ENCODE measurements at regions not wholly inside any gene's neighbourhood (a gene's known extent, or its start where the extent isn't known, plus 50 kb on each side); places are given as distances from the start of the nearest gene placed in this dataset.

GRCh38 chr7:427506-428103 lies 92.0 kb downstream of the PDGFA start:
- Mint-ChIP-seq H3K36me3 (ENCODE audit: low read depth) (peaks cover 2% of the 10 kb centered on the region), H3K4me3 (ENCODE audit: unreplicated experiment) (no peak overlapping the region), H3K27ac (ENCODE audit: unreplicated experiment) (no peak overlapping the region), H3K4me1 (ENCODE audit: low read depth) (peaks cover 11% of the 10 kb centered on the region), H3K27me3 (ENCODE audit: low read depth) (no peaks in the 10 kb centered on the region), H3K9me3 (ENCODE audit: low read depth) (no peaks in the 10 kb centered on the region)
- TF ChIP-seq, protein P1, sequence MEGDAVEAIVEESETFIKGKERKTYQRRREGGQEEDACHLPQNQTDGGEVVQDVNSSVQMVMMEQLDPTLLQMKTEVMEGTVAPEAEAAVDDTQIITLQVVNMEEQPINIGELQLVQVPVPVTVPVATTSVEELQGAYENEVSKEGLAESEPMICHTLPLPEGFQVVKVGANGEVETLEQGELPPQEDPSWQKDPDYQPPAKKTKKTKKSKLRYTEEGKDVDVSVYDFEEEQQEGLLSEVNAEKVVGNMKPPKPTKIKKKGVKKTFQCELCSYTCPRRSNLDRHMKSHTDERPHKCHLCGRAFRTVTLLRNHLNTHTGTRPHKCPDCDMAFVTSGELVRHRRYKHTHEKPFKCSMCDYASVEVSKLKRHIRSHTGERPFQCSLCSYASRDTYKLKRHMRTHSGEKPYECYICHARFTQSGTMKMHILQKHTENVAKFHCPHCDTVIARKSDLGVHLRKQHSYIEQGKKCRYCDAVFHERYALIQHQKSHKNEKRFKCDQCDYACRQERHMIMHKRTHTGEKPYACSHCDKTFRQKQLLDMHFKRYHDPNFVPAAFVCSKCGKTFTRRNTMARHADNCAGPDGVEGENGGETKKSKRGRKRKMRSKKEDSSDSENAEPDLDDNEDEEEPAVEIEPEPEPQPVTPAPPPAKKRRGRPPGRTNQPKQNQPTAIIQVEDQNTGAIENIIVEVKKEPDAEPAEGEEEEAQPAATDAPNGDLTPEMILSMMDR (IDR thresholded peaks at IDR 0.05), result no peak
- DNase-seq (ENCODE audit: low spot score), result peak; percentile 53

- H3K4me1 Mint-ChIP-seq (ENCODE audit: low read depth), result peaks cover 11% of the 10 kb centered on the region
- H3K36me3 Mint-ChIP-seq (ENCODE audit: low read depth), result peaks cover 2% of the 10 kb centered on the region
- TF ChIP-seq, protein P1 (IDR thresholded peaks at IDR 0.05), result no peak
- H3K9me3 Mint-ChIP-seq (ENCODE audit: low read depth), result no peaks in the 10 kb centered on the region
- H3K4me3 Mint-ChIP-seq (ENCODE audit: unreplicated experiment), result no peak overlapping the region
- H3K27me3 Mint-ChIP-seq (ENCODE audit: low read depth), result no peaks in the 10 kb centered on the region
- H3K27ac Mint-ChIP-seq (ENCODE audit: unreplicated experiment), result no peak overlapping the region
- DNase-seq (ENCODE audit: low spot score), result peak; percentile 58
Observed at GRCh38 chr7:428387-428786, 91.3 kb downstream of the PDGFA start.

- Mint-ChIP-seq H3K27ac (ENCODE audit: unreplicated experiment) (no peak overlapping the region), H3K27me3 (ENCODE audit: low read depth) (no peaks in the 10 kb centered on the region)
Observed at GRCh38 chr7:428927-429827, 90.5 kb downstream of the PDGFA start.

DNA sequence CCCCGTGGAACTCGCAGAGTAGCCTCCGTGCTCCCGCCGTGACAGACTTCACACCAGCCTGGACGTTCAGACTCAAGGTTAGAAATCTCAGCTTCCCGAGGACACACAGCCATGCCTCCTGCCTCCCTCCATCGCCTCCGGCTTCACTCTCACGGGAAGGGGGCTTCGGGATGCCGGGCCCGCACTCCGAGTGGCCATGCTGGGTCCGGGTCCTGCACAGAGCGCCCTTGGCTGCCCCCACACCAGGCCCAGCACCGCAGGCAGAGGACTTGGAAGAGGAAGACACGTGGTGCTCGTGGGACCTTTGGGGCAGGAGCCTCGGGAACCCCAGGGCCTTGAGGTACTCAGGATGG lies 89.8 kb downstream of the PDGFA start:
- Mint-ChIP-seq H3K4me3 (ENCODE audit: unreplicated experiment) (no peak overlapping the region), H3K27ac (ENCODE audit: unreplicated experiment) (no peak overlapping the region), H3K9me3 (ENCODE audit: low read depth) (no peaks in the 10 kb centered on the region), H3K36me3 (ENCODE audit: low read depth) (peaks cover 2% of the 10 kb centered on the region), H3K4me1 (ENCODE audit: low read depth) (peaks cover 11% of the 10 kb centered on the region), H3K27me3 (ENCODE audit: low read depth) (no peaks in the 10 kb centered on the region)
- TF ChIP-seq, protein P1 (IDR thresholded peaks at IDR 0.05), result no peak
- DNase-seq (ENCODE audit: low spot score), result no peak

More at GRCh38 chr7:428927-429827, 90.5 kb downstream of the PDGFA start:
- TF ChIP-seq, protein P1 (IDR thresholded peaks at IDR 0.05), result no peak
- H3K4me1 Mint-ChIP-seq (ENCODE audit: low read depth), result peaks cover 9% of the 10 kb centered on the region
- no peak for DNase-seq (ENCODE audit: low spot score)
- no peaks in the 10 kb centered on the region for H3K9me3 Mint-ChIP-seq (ENCODE audit: low read depth)
- H3K4me3 Mint-ChIP-seq (ENCODE audit: unreplicated experiment), result no peak overlapping the region
- peaks cover 2% of the 10 kb centered on the region for H3K36me3 Mint-ChIP-seq (ENCODE audit: low read depth)

GRCh38 chr7:431041-431440 lies 88.6 kb downstream of the PDGFA start:
- DNase-seq (ENCODE audit: low spot score), result no peak
- H3K36me3 Mint-ChIP-seq (ENCODE audit: low read depth), result peaks cover 2% of the 10 kb centered on the region
- H3K27me3 Mint-ChIP-seq (ENCODE audit: low read depth), result no peaks in the 10 kb centered on the region
- H3K27ac Mint-ChIP-seq (ENCODE audit: unreplicated experiment), result no peak overlapping the region
- peaks cover 15% of the 10 kb centered on the region for H3K4me1 Mint-ChIP-seq (ENCODE audit: low read depth)
- TF ChIP-seq, protein P1 (IDR thresholded peaks at IDR 0.05), result no peak
- no peaks in the 10 kb centered on the region for H3K9me3 Mint-ChIP-seq (ENCODE audit: low read depth)
- H3K4me3 Mint-ChIP-seq (ENCODE audit: unreplicated experiment), result no peak overlapping the region

Measured in chondrocyte (in vitro differentiated cells).